ENCODE measurements at regions not wholly inside any gene's neighbourhood (a gene's known extent, or its start where the extent isn't known, plus 50 kb on each side); places are given as distances from the start of the nearest gene placed in this dataset.

DNA sequence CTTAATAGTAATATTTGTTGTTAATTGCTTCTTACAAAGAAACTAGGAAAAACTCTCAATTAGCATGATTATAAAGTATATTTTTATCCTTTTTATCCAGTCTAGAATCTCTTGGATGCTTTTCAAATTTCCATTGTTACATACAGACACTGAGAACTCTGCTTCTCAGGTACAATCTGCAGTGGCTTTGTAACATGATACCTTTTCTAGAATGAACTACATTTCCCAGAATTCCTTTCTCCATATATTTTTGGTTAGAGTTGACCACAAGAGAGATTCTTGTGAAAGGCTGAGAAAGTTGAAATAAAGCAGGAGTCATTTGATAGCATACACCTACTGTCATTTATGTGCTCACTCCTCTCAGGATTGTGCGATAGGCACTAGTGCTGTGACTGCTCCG is 148.6 kb downstream of the SLITRK6 start:
- TF ChIP-seq POLR2A (IDR thresholded peaks at IDR 0.05): no peak
- TF ChIP-seq, protein P1, sequence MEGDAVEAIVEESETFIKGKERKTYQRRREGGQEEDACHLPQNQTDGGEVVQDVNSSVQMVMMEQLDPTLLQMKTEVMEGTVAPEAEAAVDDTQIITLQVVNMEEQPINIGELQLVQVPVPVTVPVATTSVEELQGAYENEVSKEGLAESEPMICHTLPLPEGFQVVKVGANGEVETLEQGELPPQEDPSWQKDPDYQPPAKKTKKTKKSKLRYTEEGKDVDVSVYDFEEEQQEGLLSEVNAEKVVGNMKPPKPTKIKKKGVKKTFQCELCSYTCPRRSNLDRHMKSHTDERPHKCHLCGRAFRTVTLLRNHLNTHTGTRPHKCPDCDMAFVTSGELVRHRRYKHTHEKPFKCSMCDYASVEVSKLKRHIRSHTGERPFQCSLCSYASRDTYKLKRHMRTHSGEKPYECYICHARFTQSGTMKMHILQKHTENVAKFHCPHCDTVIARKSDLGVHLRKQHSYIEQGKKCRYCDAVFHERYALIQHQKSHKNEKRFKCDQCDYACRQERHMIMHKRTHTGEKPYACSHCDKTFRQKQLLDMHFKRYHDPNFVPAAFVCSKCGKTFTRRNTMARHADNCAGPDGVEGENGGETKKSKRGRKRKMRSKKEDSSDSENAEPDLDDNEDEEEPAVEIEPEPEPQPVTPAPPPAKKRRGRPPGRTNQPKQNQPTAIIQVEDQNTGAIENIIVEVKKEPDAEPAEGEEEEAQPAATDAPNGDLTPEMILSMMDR (IDR thresholded peaks at IDR 0.05): no peak
